BJ (cell line): ENCODE measurements at regions not wholly inside any gene's neighbourhood (a gene's known extent, or its start where the extent isn't known, plus 50 kb on each side); places are given as distances from the start of the nearest gene placed in this dataset.

Experiments used
- CTCF ChIA-PET: fragments of 350-600 bp; formaldehyde crosslinking; extraction: SDS; loops from one replicate; lab custom pipeline; 2021; ENCODE audit warnings: antibody characterized with exemption, inconsistent platforms; lab: Yijun Ruan, JAX
- POLR2A ChIA-PET: fragments of 300-600 bp; sonication (Branson Sonifier 250); formaldehyde crosslinking; extraction: SDS; loops from one replicate; lab custom pipeline; 2021; ENCODE audit warnings: antibody characterized with exemption; lab: Charles Lee
- DNase-seq: peaks from one replicate; pipeline ENCODE4 v3.0.0-alpha.2; 2011; ENCODE audit warnings: low read depth
- H3K27me3 ChIP-seq: 2 replicates; pipeline ENCODE4 v1.6.0; 2011; ENCODE audit warnings: low read length; ENCODE audit not compliant: control insufficient read depth, insufficient read depth
- H3K36me3 ChIP-seq: 2 replicates; pipeline ENCODE4 v1.5.1; 2011; ENCODE audit warnings: low read length; ENCODE audit not compliant: control insufficient read depth, insufficient read depth
- H3K4me3 ChIP-seq: 2 replicates; pipeline ENCODE4 v1.5.1; 2011; ENCODE audit warnings: low read depth, mild to moderate bottlenecking, control low read depth, low read length
- CTCF ChIP-seq: IDR thresholded peaks from 2 replicates; pipeline ENCODE4 v1.5.1; 2011; ENCODE audit warnings: low read depth, mild to moderate bottlenecking, control low read depth, inconsistent platforms, low read length, moderate library complexity; ENCODE audit not compliant: insufficient read depth

- DNase-seq, result no peak
- CTCF ChIA-PET, result interaction anchor here (0.6 kb wide), 1 partner anchor 454 kb away, joined by 3 read pairs; no protein-coding TSS in a partner anchor
- no peaks in the 10 kb centered on the region for H3K27me3 ChIP-seq
- POLR2A ChIA-PET, result no interaction called here
- H3K36me3 ChIP-seq, result no peaks in the 10 kb centered on the region
- no peak for TF ChIP-seq CTCF
- H3K4me3 ChIP-seq, result no peak overlapping the region
Measured at GRCh38 chr7:21214657-21215056, 213.2 kb upstream of the SP4 start.

- no peak for DNase-seq
- POLR2A ChIA-PET, result no interaction called here
Measured at GRCh38 chr7:21215307-21215706, 212.6 kb upstream of the SP4 start.

DNA sequence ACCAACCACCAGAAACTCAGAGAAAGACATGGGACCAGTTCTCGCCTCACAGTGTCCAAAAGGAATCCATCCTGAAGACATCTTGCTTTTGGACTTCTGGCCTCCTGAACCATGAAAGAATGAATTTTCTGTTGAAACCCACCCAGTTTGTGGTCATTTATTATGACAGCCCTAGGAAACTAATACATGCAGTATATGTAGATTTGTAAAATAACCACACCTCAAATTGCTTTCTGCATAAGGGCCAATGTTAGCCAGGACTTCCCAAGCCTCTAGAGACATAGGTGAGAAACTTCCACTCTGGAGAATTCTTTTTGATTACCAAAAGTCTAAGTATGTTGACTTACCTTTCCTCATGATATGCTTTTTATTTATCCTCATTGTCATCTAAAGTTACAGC lies 210.5 kb upstream of the SP4 start:
- POLR2A ChIA-PET, result no interaction called here
- H3K4me3 ChIP-seq, result no peak overlapping the region
- DNase-seq, result no peak
- CTCF ChIA-PET, result no interaction called here
- no peaks in the 10 kb centered on the region for H3K27me3 ChIP-seq
- no peaks in the 10 kb centered on the region for H3K36me3 ChIP-seq
- TF ChIP-seq CTCF, result no peak

More at GRCh38 chr7:21215307-21215706, 212.6 kb upstream of the SP4 start:
- H3K27me3 ChIP-seq, result no peaks in the 10 kb centered on the region
- no peaks in the 10 kb centered on the region for H3K36me3 ChIP-seq
- no peak for TF ChIP-seq CTCF
- no peak overlapping the region for H3K4me3 ChIP-seq
- CTCF ChIA-PET, result interaction anchor here (0.6 kb wide), 1 partner anchor 455 kb away, joined by 3 read pairs; no protein-coding TSS in a partner anchor

DNA sequence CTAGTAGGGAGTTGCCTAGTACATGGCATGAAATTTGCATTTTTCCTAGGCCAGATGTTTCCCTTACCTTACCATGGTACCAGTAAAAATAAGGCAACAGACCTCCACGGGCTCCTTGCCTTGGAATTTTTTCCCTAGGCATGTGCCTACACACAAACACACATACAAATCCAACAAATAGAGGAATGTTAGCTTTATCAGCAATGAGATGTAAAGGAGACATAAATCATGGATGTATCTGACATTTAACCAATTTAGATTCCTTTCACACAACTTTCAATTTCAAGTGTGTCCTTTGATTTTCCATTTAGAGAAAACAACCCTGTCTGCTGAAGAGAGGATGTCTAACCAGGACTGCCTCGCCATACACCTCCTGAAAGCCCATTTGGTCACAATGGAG lies 209.7 kb upstream of the SP4 start:
- CTCF ChIA-PET, result no interaction called here

DNA sequence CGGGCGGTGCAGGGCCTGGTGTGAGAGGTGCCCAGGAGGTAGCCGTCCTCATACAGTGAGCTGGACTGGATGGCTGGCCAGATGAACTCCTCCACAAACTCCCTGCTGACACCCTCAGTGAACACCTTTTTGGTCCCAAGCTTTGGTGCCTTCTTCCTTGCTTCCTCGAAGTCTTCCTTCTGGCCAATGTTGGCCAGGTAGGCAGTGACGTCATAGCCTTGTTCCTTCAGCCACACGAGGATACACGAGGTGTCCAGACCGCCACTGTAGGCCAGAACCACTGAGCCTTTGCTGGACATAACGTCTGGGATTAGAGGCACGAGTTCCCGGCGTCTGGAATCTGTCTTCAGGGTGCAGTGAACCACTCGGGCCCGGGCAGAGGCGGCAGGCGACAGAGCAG lies 206.8 kb upstream of the SP4 start:
- Histone ChIP-seq H3K36me3 (no peaks in the 10 kb centered on the region), H3K4me3 (no peak overlapping the region), H3K27me3 (no peaks in the 10 kb centered on the region)
- DNase-seq, result no peak
- TF ChIP-seq CTCF, result no peak
- CTCF ChIA-PET, result no interaction called here
- POLR2A ChIA-PET, result no interaction called here

More for the DNA sequence above, 209.7 kb upstream of the SP4 start:
- Histone ChIP-seq H3K36me3 (no peaks in the 10 kb centered on the region), H3K27me3 (no peaks in the 10 kb centered on the region), H3K4me3 (no peak overlapping the region)
- POLR2A ChIA-PET, result no interaction called here
- DNase-seq, result no peak
- no peak for TF ChIP-seq CTCF
